Mesenchymal stem cell (in vitro differentiated cells and primary cell): ENCODE measurements at regions not wholly inside any gene's neighbourhood (a gene's known extent, or its start where the extent isn't known, plus 50 kb on each side); places are given as distances from the start of the nearest gene placed in this dataset.

Experiments used
- DNase-seq: peaks from one replicate; pipeline ENCODE4 v3.0.0-alpha.2; 2013
- H2AFZ ChIP-seq: one replicate; pipeline ENCODE4 v1.6.1; 2013; ENCODE audit warnings: low read depth, mild to moderate bottlenecking, control low read depth, inconsistent platforms, low read length, moderate library complexity
- H2AK5ac ChIP-seq: 2 replicates; pipeline ENCODE4 v1.6.1; 2013; ENCODE audit warnings: low read length, moderate library complexity, mild to moderate bottlenecking, inconsistent platforms; ENCODE audit not compliant: severe bottlenecking
- H2BK120ac ChIP-seq: one replicate; pipeline ENCODE4 v1.6.1; 2013; ENCODE audit warnings: low read depth, mild to moderate bottlenecking, inconsistent platforms, low read length, moderate library complexity
- H2BK12ac ChIP-seq, 2 experiments: one replicate each; pipeline ENCODE4 v1.6.1; 2013; ENCODE audit warnings: inconsistent platforms in 2 of 2, low read length in 2 of 2, mild to moderate bottlenecking in 2 of 2, moderate library complexity in 2 of 2, control low read depth in 1 of 2
- H2BK15ac ChIP-seq: one replicate; pipeline ENCODE4 v1.6.1; 2013; ENCODE audit warnings: mild to moderate bottlenecking, low read depth, inconsistent platforms; ENCODE audit not compliant: poor library complexity, severe bottlenecking
- H2BK5ac ChIP-seq: 2 replicates; pipeline ENCODE4 v1.6.1; 2013; ENCODE audit warnings: low read depth, mild to moderate bottlenecking, low read length, control low read depth, inconsistent platforms; ENCODE audit not compliant: poor library complexity, severe bottlenecking
- H3K14ac ChIP-seq, 2 experiments: one replicate each; pipeline ENCODE4 v1.6.1; 2013; ENCODE audit warnings: inconsistent platforms in 2 of 2, low read length in 2 of 2, control low read depth in 1 of 2, mild to moderate bottlenecking in 1 of 2, moderate library complexity in 1 of 2
- H3K18ac ChIP-seq, 2 experiments: one replicate each; pipeline ENCODE4 v1.6.1; 2013; ENCODE audit warnings: inconsistent platforms in 2 of 2, low read length in 2 of 2, control low read depth in 1 of 2, low read depth in 1 of 2, mild to moderate bottlenecking in 1 of 2
- H3K23ac ChIP-seq, 2 experiments: one replicate each; pipeline ENCODE4 v1.6.1; 2013; ENCODE audit warnings: inconsistent platforms in 2 of 2, low read length in 2 of 2, mild to moderate bottlenecking in 2 of 2, moderate library complexity in 2 of 2, control low read depth in 1 of 2
- H3K27ac ChIP-seq: 2 replicates; pipeline ENCODE4 v1.5.1; 2013; ENCODE audit warnings: mild to moderate bottlenecking, moderate library complexity, low read length, control low read depth, inconsistent platforms; ENCODE audit not compliant: poor library complexity, severe bottlenecking
- H3K27me3 ChIP-seq, 2 experiments: 2 replicates each; pipeline versions ENCODE4 v1.6.1 to v1.7.0; 2013; ENCODE audit warnings: low read length in 2 of 2, mild to moderate bottlenecking in 2 of 2, moderate library complexity in 2 of 2, control low read depth in 1 of 2, inconsistent platforms in 1 of 2; ENCODE audit not compliant: control insufficient read depth in 1 of 2, insufficient read depth in 1 of 2
- H3K36me3 ChIP-seq, 2 experiments: 2 replicates each; pipeline versions ENCODE4 v1.6.1 to v1.7.0; 2013; ENCODE audit warnings: low read length in 2 of 2, control low read depth in 1 of 2, inconsistent platforms in 1 of 2, low read depth in 1 of 2, mild to moderate bottlenecking in 1 of 2; ENCODE audit not compliant: insufficient read depth in 2 of 2, control insufficient read depth in 1 of 2
- H3K4ac ChIP-seq, 2 experiments: one replicate each; pipeline ENCODE4 v1.6.1; 2013; ENCODE audit warnings: inconsistent platforms in 2 of 2, low read length in 2 of 2, mild to moderate bottlenecking in 2 of 2, moderate library complexity in 2 of 2, control low read depth in 1 of 2, low read depth in 1 of 2
- H3K4me1 ChIP-seq: 2 replicates; pipeline ENCODE4 v1.6.1; 2013; ENCODE audit warnings: low read depth, low read length, control low read depth; ENCODE audit not compliant: control insufficient read depth, insufficient read depth
- H3K4me2 ChIP-seq: 2 replicates; pipeline ENCODE4 v1.6.1; 2013; ENCODE audit warnings: low read length, mild to moderate bottlenecking, inconsistent platforms; ENCODE audit not compliant: poor library complexity, severe bottlenecking
- H3K4me3 ChIP-seq, 2 experiments: 2 replicates each; pipeline versions ENCODE4 v1.5.1 to v1.7.0; 2013; ENCODE audit warnings: low read length in 2 of 2, mild to moderate bottlenecking in 2 of 2, control low read depth in 1 of 2, low read depth in 1 of 2; ENCODE audit not compliant: insufficient read depth in 1 of 2
- H3K79me1 ChIP-seq: replicated peaks from 2 replicates; pipeline ENCODE4 v1.6.1; 2013; ENCODE audit warnings: mild to moderate bottlenecking, control low read depth, low read length, inconsistent platforms; ENCODE audit not compliant: poor library complexity, severe bottlenecking
- H3K9ac ChIP-seq: 2 replicates; pipeline ENCODE4 v1.7.0; 2013; ENCODE audit warnings: mild to moderate bottlenecking, low read length, moderate library complexity
- H3K9me3 ChIP-seq: 2 replicates; pipeline ENCODE4 v1.7.0; 2013; ENCODE audit warnings: mild to moderate bottlenecking, low read length; ENCODE audit not compliant: control insufficient read depth
- H4K8ac ChIP-seq: one replicate; pipeline ENCODE4 v1.6.1; 2013; ENCODE audit warnings: inconsistent platforms, mild to moderate bottlenecking, low read length, moderate library complexity
- H4K91ac ChIP-seq: one replicate; pipeline ENCODE4 v1.6.1; 2013; ENCODE audit warnings: mild to moderate bottlenecking, low read length, inconsistent platforms
- WGBS: methylation state at CpG from one replicate; pipeline ENCODE4 v1.1.7; 2013; ENCODE audit warnings: mixed read lengths; 5-methylcytosine and 5-hydroxymethylcytosine counted together

DNA sequence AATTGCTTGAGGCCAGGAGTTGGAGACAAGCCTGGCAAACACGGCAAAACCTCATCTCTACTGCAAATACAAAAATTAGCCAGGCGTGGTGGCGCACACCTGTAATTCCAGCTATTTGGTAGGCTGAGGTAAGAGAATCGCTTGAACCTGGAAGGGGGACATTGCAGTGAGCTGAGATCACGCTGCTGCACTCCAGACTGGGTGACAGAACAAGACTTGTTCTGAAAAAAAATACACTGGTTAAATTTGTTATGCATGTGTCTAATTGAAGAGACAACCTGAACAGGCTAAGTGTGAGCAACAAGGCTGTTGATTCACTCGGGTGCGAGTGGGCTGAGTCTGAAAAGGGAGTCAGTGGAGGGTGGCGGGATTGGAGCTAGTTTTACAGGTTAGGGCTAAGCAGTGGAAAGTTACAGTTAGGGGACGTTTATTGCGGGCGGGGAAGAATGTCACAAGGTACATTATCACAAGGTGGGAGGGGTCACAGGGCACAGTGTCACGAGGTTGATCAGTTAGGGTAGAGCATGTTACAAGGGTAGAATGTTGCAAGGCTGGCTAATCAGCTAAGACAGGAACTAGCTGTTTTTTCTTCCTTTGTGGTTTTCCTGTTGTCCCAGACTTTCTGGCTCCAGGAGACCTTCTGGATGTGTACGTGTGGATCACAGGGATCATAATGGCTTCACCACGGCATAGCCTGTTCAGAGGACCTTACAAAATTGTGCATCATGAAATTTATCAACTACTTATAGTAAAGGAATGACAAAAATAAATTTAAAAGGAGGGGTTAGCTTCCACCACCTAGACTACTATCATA lies 115.8 kb downstream of the NAA11 start:
- peak overlapping the region; percentile 29 for H2AFZ ChIP-seq
- H2BK5ac ChIP-seq, result no peak overlapping the region
- 90% methylated on average over 12 of the region's 14 CpGs for WGBS
- no peak overlapping the region for H4K8ac ChIP-seq
- no peak overlapping the region for H2AK5ac ChIP-seq
- no peak overlapping the region for H2BK120ac ChIP-seq
- H3K36me3 ChIP-seq, result no peaks in the 10 kb centered on the region
- H3K18ac ChIP-seq, result peak overlapping the region in 1 of 2 experiments; percentile 11
- H3K9ac ChIP-seq, result no peak overlapping the region
- H2BK15ac ChIP-seq, result no peak overlapping the region
- H3K27ac ChIP-seq, result no peak overlapping the region
- peak overlapping the region in 1 of 2 experiments; percentile 41 for H2BK12ac ChIP-seq
- no peaks in the 10 kb centered on the region for H3K79me1 ChIP-seq
- peaks cover 3% of the 10 kb centered on the region for H3K4me1 ChIP-seq
- DNase-seq, result no peak
- H3K4ac ChIP-seq, result no peak overlapping the region
- no peak overlapping the region for H3K23ac ChIP-seq
- H3K4me2 ChIP-seq, result no peak overlapping the region
- H3K14ac ChIP-seq, result no peak overlapping the region
- no peak overlapping the region for H4K91ac ChIP-seq
- H3K9me3 ChIP-seq, result peaks cover 5% of the 10 kb centered on the region
- H3K27me3 ChIP-seq, result no peaks in the 10 kb centered on the region
- H3K4me3 ChIP-seq, result no peak overlapping the region

DNA sequence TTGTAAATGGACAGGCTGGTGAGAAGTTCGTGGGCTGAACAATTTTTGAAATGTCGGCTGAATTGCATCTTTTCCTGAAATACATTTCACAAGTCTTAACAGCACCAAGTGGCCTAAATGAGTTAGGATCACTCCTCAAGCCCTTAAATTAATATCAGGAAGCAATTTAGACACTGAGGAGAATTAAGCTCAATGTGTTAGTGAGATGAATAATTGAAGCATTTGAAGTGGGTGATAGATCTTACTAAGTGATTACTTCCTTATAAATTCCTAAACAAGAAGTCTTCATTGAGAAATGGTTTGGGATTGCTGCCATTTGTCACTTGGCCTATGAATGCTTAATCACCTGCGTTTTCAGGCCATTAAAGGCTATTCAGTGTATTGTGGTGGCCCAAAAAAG lies 116.8 kb downstream of the NAA11 start:
- no peaks in the 10 kb centered on the region for H3K36me3 ChIP-seq
- no peak overlapping the region for H3K4ac ChIP-seq

DNA sequence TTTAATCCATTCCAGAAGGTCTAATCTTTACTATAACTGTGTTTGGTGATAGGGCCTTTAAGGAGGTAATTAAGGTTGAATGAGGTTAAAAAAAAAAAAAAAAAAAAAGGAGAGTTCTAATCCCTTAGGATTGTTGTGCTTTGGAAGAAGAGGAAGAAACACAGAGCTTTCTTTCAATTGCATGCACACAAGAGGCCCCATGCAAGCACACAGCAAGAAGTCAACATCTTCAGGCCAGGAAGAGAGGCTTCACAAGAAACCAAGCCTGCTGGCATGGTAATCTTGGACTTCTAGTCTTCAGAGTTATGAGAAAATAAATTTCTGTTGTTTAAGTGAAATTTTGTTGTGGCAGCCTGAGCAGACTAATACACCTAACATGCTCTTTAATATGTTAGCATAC lies 118.6 kb downstream of the NAA11 start:
- Histone ChIP-seq H3K4me1 (peaks cover 3% of the 10 kb centered on the region), H4K91ac (no peak overlapping the region), H2BK15ac (no peak overlapping the region), H2BK120ac (peak overlapping the region; percentile 34), H3K9ac (no peak overlapping the region), H3K18ac (no peak overlapping the region), H3K23ac (no peak overlapping the region), H2AK5ac (no peak overlapping the region), H3K36me3 (no peaks in the 10 kb centered on the region), H3K14ac (peak overlapping the region in 1 of 2 experiments; percentile 36), H3K4me3 (no peak overlapping the region), H3K27ac (no peak overlapping the region), H4K8ac (no peak overlapping the region), H3K27me3 (no peaks in the 10 kb centered on the region), H3K4ac (no peak overlapping the region), H3K79me1 (no peaks in the 10 kb centered on the region), H3K4me2 (no peak overlapping the region), H3K9me3 (peaks cover 5% of the 10 kb centered on the region), H2AFZ (no peak overlapping the region), H2BK5ac (no peak overlapping the region), H2BK12ac (no peak overlapping the region)
- no peak for DNase-seq

More for the DNA sequence above, 116.8 kb downstream of the NAA11 start:
- Histone ChIP-seq H2BK120ac (no peak overlapping the region), H3K18ac (no peak overlapping the region), H2BK15ac (no peak overlapping the region), H3K14ac (no peak overlapping the region), H2BK12ac (no peak overlapping the region), H2BK5ac (no peak overlapping the region), H4K8ac (no peak overlapping the region), H2AFZ (no peak overlapping the region), H3K4me2 (no peak overlapping the region), H3K9me3 (peaks cover 5% of the 10 kb centered on the region), H3K9ac (no peak overlapping the region), H3K4me3 (no peak overlapping the region), H2AK5ac (no peak overlapping the region), H3K79me1 (no peaks in the 10 kb centered on the region), H3K4me1 (peaks cover 3% of the 10 kb centered on the region), H3K27ac (no peak overlapping the region), H4K91ac (no peak overlapping the region), H3K23ac (no peak overlapping the region), H3K27me3 (no peaks in the 10 kb centered on the region)
- 100% methylated on average over 1 of the region's 3 CpGs for WGBS
- DNase-seq, result no peak

DNA sequence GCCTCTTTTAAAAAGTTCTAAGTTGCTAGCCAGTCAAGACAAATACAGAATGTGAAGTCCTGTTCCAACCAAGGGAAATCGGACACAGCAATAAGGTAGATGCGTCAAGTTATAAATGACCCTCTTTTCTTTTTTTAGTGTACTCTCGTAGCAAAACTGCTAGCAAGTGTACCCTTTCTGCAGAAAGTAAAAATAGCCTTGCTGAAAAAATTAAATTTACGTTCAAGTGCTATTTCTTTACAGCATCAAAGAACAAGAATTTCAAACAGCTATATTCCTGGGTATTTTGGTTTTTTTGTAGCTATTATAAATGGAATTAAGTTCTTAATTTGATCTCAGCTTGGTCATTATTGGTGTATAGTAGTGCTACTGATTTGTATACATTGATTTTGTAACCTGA lies 119.2 kb downstream of the NAA11 start:
- H3K4ac ChIP-seq, result no peak overlapping the region
- no peak overlapping the region for H3K4me3 ChIP-seq
- H3K36me3 ChIP-seq, result no peaks in the 10 kb centered on the region
- H2BK5ac ChIP-seq, result no peak overlapping the region
- H3K14ac ChIP-seq, result no peak overlapping the region
- no peak overlapping the region for H3K4me2 ChIP-seq
- H2AFZ ChIP-seq, result no peak overlapping the region
- no peak overlapping the region for H3K9ac ChIP-seq
- H4K8ac ChIP-seq, result no peak overlapping the region
- no peak for DNase-seq
- H2AK5ac ChIP-seq, result no peak overlapping the region
- no peak overlapping the region for H3K18ac ChIP-seq
- no peaks in the 10 kb centered on the region for H3K27me3 ChIP-seq
- H4K91ac ChIP-seq, result no peak overlapping the region
- WGBS, result 100% methylated on average over 3 of the region's 4 CpGs
- peaks cover 3% of the 10 kb centered on the region for H3K4me1 ChIP-seq
- no peak overlapping the region for H2BK15ac ChIP-seq
- no peak overlapping the region for H3K23ac ChIP-seq
- H3K27ac ChIP-seq, result no peak overlapping the region
- no peak overlapping the region for H2BK120ac ChIP-seq
- H3K79me1 ChIP-seq, result no peaks in the 10 kb centered on the region
- peaks cover 5% of the 10 kb centered on the region for H3K9me3 ChIP-seq
- H2BK12ac ChIP-seq, result no peak overlapping the region
